Embryonic facial prominence (tissue), 1 donor: ENCODE measurements at regions not wholly inside any gene's neighbourhood (a gene's known extent, or its start where the extent isn't known, plus 50 kb on each side); places are given as distances from the start of the nearest gene placed in this dataset.
"Not testable (repeated sequence)": the region's sequence is repeated elsewhere in the genome, so short reads cannot be mapped to it uniquely, and the experiment has no call there.

Experiments used
- DNase-seq: peaks from one replicate; pipeline ENCODE4 v3.0.0-alpha.2; 2016; ENCODE audit errors: extremely low spot score

GRCh38 chr13:68666774-68667397, 1436.8 kb upstream of the PCDH9 start:
- no peak for DNase-seq

- no peak for DNase-seq
Observed at GRCh38 chr13:68645814-68646213, 1415.7 kb upstream of the PCDH9 start.

DNA sequence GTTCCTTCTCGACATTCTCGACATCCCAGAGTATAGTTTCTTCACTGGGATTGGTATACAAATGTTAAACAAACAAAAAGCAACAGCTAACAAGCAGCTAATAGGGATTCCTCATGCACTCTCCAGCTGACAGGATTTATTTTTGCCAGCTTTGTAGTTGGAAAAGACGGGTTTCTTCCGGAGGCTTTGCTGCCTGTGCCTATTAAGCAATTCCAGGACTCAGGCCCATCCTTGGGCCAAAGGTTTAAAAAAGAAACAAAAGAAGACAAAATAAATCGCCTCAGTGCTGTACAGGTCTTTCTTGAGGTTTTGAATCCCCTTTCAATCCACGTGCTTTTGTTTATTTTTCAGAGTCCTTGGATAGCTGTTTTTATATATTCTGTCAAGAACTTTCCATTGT, 1414.5 kb upstream of the PCDH9 start:
- no peak for DNase-seq

DNA sequence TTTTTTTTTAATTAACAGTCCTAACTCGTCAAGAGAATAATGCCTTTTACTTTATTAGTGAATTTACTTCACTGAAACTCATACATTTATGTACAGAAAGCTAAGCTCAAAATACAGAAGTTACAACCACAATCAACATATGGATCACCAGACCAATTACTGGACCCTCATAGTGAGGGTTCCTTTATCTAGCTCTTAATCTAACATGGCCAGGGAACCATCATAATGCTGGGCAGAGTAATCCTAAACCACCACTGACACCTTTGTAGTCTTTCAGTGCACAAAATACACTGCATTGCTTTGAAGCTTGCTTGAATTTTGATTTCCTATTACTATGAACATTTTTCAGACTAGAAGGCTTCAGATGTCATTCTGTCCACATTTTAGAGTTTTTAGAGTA, 1406.6 kb upstream of the PCDH9 start:
- DNase-seq, result no peak

DNA sequence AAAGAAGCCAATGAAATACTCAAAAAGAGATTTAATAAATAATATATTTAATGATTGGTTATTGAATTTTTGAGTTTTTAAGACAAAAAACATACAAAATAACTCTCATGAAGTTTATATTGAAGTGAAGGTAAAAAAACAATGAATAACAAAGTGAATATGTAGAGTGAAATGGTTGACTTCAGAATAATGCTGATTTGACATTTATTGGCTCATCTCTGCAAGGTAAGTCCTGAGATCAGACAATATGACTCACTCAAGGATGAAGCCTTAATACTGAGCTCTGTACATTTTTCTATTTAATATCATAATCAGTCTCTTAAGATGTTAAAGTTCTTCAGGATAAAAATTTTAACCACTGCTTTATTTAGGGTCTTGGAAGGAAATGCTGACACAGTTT, 1398.9 kb upstream of the PCDH9 start:
- DNase-seq, result no peak

DNA sequence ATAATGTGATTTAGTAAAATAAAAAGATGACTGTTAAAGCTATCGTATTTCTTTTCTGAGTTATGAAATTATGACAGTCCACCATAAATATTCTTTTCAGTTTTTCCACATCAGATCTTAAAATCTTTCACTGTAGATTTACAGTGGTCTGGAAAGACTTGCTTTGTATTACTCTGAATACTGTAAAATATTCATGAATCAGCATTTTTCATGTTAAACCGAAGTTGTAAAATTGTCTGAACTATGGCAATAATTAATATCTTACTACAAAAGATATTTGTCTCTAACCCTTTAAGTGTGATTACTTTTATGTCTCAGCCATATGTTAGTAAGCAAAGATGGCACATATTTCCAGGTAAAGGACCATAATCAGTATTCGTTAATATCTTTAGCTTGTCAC, 1397.2 kb upstream of the PCDH9 start:
- no peak for DNase-seq

GRCh38 chr13:68616600-68617222, 1386.6 kb upstream of the PCDH9 start:
- DNase-seq, result no peak

DNA sequence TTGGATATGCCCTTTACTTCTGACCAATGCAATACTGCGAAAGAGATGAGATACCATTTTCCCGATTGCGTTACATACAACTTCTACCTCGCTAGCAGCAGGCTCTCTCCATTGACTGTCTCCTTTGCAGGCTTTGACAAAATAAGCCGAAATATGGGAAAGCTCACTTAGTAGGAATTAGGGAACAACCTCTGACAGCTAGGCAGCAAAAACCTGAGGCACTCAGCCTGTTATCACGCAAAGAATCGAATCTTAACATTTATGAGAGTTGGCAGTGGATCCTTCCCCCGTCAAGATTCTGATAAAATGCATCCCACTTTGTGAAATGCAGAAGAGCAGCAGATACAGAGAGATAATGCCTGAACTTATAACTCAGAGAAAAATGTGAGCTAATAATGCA, 1379.5 kb upstream of the PCDH9 start:
- no peak for DNase-seq

GRCh38 chr13:68608147-68608546, 1378.0 kb upstream of the PCDH9 start:
- DNase-seq, result no peak

DNA sequence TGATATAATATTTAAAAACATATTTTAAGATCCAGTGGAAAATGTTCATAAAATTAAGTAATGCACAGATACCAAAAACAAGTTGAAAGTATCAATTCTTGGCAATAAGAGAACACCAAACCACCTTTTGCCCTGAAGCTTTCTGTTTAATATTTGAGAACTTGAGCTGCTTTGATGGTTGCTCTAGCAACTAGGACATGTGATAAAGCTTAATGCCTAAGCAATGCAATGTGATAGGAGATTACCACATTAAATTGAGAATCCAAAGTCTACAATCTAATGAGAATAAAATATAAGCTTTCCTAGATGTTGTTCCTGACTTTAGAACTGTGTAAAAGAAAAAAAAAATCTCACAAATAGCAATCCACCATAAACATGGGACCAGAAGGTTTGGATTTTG, 1367.5 kb upstream of the PCDH9 start:
- DNase-seq, result no peak

GRCh38 chr13:68588623-68589022, 1358.5 kb upstream of the PCDH9 start:
- DNase-seq, result no peak

DNA sequence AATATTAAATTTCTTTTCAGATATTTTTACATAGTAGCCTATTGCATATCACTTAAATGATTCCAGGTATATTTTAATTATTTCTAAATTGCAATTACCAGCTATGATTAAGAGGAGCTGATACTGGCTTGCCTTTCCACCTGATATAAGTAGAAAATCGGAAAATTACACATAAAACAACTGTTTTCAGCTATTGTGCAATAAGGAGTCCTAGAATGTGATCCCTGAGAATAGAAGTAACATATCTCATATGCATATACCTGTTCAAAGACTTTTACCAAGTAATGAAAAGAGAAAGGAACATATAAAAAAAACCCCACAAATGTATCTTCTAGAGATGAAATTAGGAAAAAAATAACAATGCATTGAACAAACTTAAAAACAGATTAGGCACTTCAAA, 1354.6 kb upstream of the PCDH9 start:
- no peak for DNase-seq

DNA sequence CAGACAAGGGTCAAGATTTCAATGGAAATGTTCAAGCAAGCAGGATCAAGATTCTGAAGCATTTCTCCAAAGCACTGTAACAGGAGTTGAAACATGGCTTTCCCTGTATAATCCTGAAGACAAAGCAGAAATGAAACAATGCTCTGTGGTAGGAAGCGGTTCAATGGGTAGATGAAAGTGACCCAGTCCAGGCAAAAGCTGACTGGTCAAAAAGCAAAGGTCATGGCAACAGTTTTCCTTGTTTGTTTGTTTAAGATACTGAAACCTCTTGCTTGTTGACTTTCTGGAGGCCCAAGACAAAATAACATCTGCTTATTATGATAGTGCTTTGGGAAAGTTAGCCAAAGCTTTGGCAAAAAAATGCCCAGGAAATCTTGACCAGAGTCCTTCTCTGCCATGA, 1343.9 kb upstream of the PCDH9 start:
- no peak for DNase-seq

DNA sequence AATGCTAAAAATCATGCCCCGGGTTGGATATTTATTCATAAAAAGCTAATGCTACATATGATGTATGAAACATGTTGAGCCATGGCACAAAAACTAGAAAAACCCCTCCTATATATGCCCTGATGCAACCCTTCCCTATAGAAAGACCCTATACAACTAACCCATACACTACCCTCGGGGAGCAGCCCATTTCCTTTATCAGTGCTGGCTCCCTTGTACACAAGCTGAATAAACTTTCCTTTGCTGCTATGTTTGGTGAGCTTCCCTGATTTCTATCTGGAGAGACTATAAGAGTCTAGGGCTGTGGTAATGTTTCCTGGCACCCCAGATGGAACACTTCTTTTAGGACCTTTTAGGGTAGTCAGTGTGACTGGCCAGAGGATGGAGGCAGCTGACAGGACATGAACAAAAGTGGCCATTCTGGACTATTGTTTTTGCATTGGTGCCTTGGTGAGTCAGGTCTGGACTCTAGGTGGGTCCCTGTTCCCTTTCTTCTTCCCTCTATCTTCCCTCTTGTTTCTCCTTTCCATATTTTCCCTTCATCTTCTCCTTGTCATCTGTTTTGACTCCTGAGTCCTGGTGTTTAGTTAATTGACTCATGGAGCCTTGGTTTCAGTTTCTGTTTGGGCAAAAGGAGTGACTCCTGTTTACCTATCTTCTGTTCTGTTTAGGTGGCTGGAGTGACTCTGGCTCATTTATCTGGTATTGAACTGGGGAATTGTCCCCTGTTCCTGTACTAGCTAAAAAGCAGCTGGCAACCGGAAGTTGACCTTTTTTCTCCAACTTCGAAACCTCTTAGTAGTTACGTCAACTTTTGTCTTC, 1321.8 kb upstream of the PCDH9 start:
- DNase-seq, result no peak

GRCh38 chr13:68550330-68550729, 1320.2 kb upstream of the PCDH9 start:
- no peak for DNase-seq

DNA sequence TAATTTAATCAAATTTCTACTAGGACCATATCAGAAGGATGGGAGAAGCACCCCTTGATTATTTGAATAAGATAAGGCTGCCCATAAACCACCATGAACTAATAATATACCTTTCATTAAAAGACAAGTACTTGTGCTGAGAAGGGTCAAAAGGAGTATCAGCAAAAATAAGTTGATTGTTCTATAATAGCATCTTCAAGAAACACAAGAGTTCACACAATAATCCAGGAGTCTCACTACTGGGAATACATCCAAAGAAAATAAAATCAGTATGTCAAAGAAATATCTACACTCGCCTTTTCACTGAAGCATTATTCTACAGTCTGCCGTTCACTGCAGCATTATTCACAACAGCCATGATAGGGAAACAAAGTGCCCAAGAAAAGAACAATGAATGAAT, 1310.1 kb upstream of the PCDH9 start:
- DNase-seq, result no peak

- DNase-seq, result no peak
Observed at GRCh38 chr13:68535329-68535728, 1305.2 kb upstream of the PCDH9 start.

GRCh38 chr13:68527167-68527566, 1297.0 kb upstream of the PCDH9 start:
- not testable (repeated sequence) for DNase-seq

DNA sequence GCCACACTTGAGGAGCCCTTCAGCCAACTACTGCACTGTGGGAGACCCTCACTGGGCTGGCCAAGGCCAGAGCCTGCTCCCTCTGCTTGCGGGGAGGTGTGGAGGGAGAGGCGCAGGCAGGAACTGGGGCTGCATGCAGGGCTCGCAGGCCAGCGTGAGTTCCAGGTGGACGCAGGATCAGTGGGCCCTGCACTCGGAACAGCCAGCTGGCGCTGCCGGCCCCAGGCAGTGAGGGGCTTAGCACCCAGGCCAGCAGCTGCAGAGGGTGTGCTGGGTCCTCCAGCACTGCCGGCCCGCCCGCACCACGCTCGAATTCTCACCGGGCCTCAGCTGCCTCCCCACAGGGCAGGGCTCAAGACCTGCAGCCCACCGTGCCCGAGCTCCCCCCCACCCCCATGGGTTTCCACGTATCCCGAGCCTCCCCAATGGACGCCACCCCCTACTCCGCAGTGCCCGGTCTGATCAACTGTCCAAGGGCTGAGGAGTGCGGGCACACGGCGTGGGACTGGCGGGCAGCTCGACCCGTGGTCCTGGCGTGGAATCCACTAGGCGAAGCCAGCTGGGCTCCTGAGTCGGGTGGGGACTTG, 1293.8 kb upstream of the PCDH9 start:
- no peak for DNase-seq

GRCh38 chr13:68522184-68522583, 1292.0 kb upstream of the PCDH9 start:
- no peak for DNase-seq

GRCh38 chr13:68509734-68510621, 1279.8 kb upstream of the PCDH9 start:
- DNase-seq, result no peak
